GM23338 (cell line): ENCODE measurements at regions not wholly inside any gene's neighbourhood (a gene's known extent, or its start where the extent isn't known, plus 50 kb on each side); places are given as distances from the start of the nearest gene placed in this dataset.

Source experiments
- ATAC-seq: fragments of 200-7000 bp; cut with Tn5 transposase; 3 replicates; pipeline ENCODE4 v1.9.1; 2020
- DNase-seq: peaks from one replicate; pipeline ENCODE4 v3.0.0-alpha.2; 2015; ENCODE audit warnings: low spot score
- H2AFZ ChIP-seq: fragments of 200-600 bp; sonication (generic); 2 replicates; pipeline ENCODE4 v1.8.0; 2016; ENCODE audit warnings: antibody characterized with exemption, mild to moderate bottlenecking, moderate library complexity
- H3F3A ChIP-seq: fragments of 200-600 bp; sonication (generic); replicated peaks from 2 replicates; pipeline ENCODE4 v1.8.0; 2017; ENCODE audit warnings: antibody characterized with exemption, mixed run types, low read depth
- H3K27ac ChIP-seq: fragments of 200-600 bp; sonication (generic); 2 replicates; pipeline ENCODE4 v1.6.1; 2016; ENCODE audit warnings: low read depth
- H3K27me3 ChIP-seq: fragments of 200-600 bp; sonication (generic); 2 replicates; pipeline ENCODE4 v1.8.0; 2016; ENCODE audit warnings: mild to moderate bottlenecking, mixed run types, moderate library complexity; ENCODE audit not compliant: insufficient read depth
- H3K36me3 ChIP-seq: fragments of 200-600 bp; sonication (generic); 2 replicates; pipeline ENCODE4 v1.8.0; 2016; ENCODE audit warnings: mild to moderate bottlenecking; ENCODE audit not compliant: insufficient read depth
- H3K4me1 ChIP-seq: fragments of 200-600 bp; sonication (generic); 2 replicates; pipeline ENCODE4 v1.8.0; 2016; ENCODE audit warnings: mild to moderate bottlenecking, moderate library complexity; ENCODE audit not compliant: insufficient read depth
- H3K4me2 ChIP-seq: fragments of 200-600 bp; sonication (generic); 2 replicates; pipeline ENCODE4 v1.7.1; 2017; ENCODE audit warnings: mixed run types
- H3K4me3 ChIP-seq: fragments of 200-600 bp; sonication (generic); 2 replicates; pipeline ENCODE4 v1.6.1; 2016; ENCODE audit warnings: mixed run types
- H3K79me2 ChIP-seq: fragments of 200-600 bp; sonication (generic); replicated peaks from 2 replicates; pipeline ENCODE4 v1.8.0; 2017; ENCODE audit warnings: mild to moderate bottlenecking; ENCODE audit not compliant: insufficient read depth
- H3K9me2 ChIP-seq: fragments of 200-600 bp; sonication (generic); 2 replicates; pipeline ENCODE4 v1.8.0; 2017; ENCODE audit not compliant: insufficient read depth
- H4K20me1 ChIP-seq: fragments of 200-600 bp; sonication (generic); replicated peaks from 2 replicates; pipeline ENCODE4 v1.8.0; 2017; ENCODE audit warnings: mild to moderate bottlenecking; ENCODE audit not compliant: insufficient read depth
- H3K27ac Mint-ChIP-seq: 2 replicates; pipeline ENCODE4 v1.8.0; 2020; ENCODE audit warnings: inconsistent platforms, mild to moderate bottlenecking, moderate library complexity, mixed read lengths
- H3K27me3 Mint-ChIP-seq: 3 replicates; pipeline ENCODE4 v1.8.0; 2022; ENCODE audit warnings: low read depth, mild to moderate bottlenecking, moderate library complexity, mixed read lengths, inconsistent platforms; ENCODE audit not compliant: insufficient read depth, poor library complexity
- H3K36me3 Mint-ChIP-seq: 3 replicates; pipeline ENCODE4 v1.8.0; 2021; ENCODE audit warnings: low read depth, mild to moderate bottlenecking, inconsistent platforms, moderate library complexity, mixed read lengths
- H3K4me1 Mint-ChIP-seq: 3 replicates; pipeline ENCODE4 v1.8.0; 2020; ENCODE audit warnings: mild to moderate bottlenecking, inconsistent platforms, mixed read lengths
- H3K4me3 Mint-ChIP-seq: 3 replicates; pipeline ENCODE4 v1.8.0; 2021; ENCODE audit warnings: moderate library complexity, mild to moderate bottlenecking, inconsistent platforms, mixed read lengths
- H3K9me3 Mint-ChIP-seq: 3 replicates; pipeline ENCODE4 v1.8.0; 2020; ENCODE audit warnings: moderate library complexity, mild to moderate bottlenecking, inconsistent platforms, mixed read lengths
- CREB1 ChIP-seq: fragments of 250-450 bp; sonication (Bioruptor Pico); IDR thresholded peaks from 2 replicates; pipeline ENCODE4 v1.5.0; 2020; ENCODE audit warnings: low read depth, mild to moderate bottlenecking, moderate library complexity
- CTCF ChIP-seq, 2 experiments: fragments of 200-600 bp in 1 of 2; sonication (generic) in 1 of 2; conservative IDR thresholded peaks; 2 replicates each; pipeline versions ENCODE4 v1.5.1 to v1.6.1; 2016 to 2017; ENCODE audit warnings: antibody characterized with exemption in 2 of 2, low read depth in 2 of 2, mild to moderate bottlenecking in 2 of 2, moderate library complexity in 1 of 2
- ETS1 ChIP-seq: IDR thresholded peaks from 2 replicates; pipeline ENCODE4 v1.6.1; 2016; ENCODE audit warnings: antibody characterized with exemption
- EZH2phosphoT487 ChIP-seq: fragments of 200-600 bp; sonication (generic); IDR thresholded peaks from one replicate; pipeline ENCODE4 v1.8.1; 2018; ENCODE audit warnings: antibody characterized with exemption; ENCODE audit not compliant: unreplicated experiment
- JUNB ChIP-seq: IDR thresholded peaks from one replicate; pipeline ENCODE4 v1.6.1; 2016; ENCODE audit warnings: antibody characterized with exemption; ENCODE audit not compliant: unreplicated experiment
- NANOG ChIP-seq: IDR thresholded peaks from 2 replicates; pipeline ENCODE4 v1.6.1; 2016; ENCODE audit warnings: antibody characterized with exemption, borderline replicate concordance
- POLR2AphosphoS5 ChIP-seq: IDR thresholded peaks from 2 replicates; pipeline ENCODE4 v1.6.1; 2016; ENCODE audit warnings: antibody characterized with exemption, low read depth
- REST ChIP-seq: IDR thresholded peaks from one replicate; pipeline ENCODE4 v1.6.1; 2018; ENCODE audit warnings: antibody characterized with exemption; ENCODE audit not compliant: unreplicated experiment
- STAT1 ChIP-seq: IDR thresholded peaks from one replicate; pipeline ENCODE4 v1.6.1; 2016; ENCODE audit warnings: antibody characterized with exemption; ENCODE audit not compliant: unreplicated experiment
- ZNF114 ChIP-seq: fragments of 250-450 bp; sonication (Bioruptor Pico); IDR thresholded peaks from 2 replicates; pipeline ENCODE4 v1.5.0; 2020; ENCODE audit warnings: mild to moderate bottlenecking, moderate library complexity
- ZNF331 ChIP-seq: fragments of 250-450 bp; sonication (Bioruptor Pico); IDR thresholded peaks from 2 replicates; pipeline ENCODE4 v1.5.0; 2020; ENCODE audit warnings: low read depth, mild to moderate bottlenecking, moderate library complexity

GRCh38 chr7:57367171-57367570 lies 82.8 kb upstream of the ZNF716 start:
- Histone ChIP-seq H3K4me2 (no peak overlapping the region), H3F3A (no peaks in the 10 kb centered on the region), H3K27me3 (no peaks in the 10 kb centered on the region), H3K4me3 (no peak overlapping the region), H4K20me1 (no peaks in the 10 kb centered on the region), H3K9me2 (no peaks in the 10 kb centered on the region), H3K79me2 (no peaks in the 10 kb centered on the region), H2AFZ (no peak overlapping the region), H3K36me3 (0 out of 2 replicates have a peak, but pooled peaks cover 3% of the 10 kb centered on the region), H3K4me1 (no peaks in the 10 kb centered on the region), H3K27ac (no peak overlapping the region)
- H3K9me3 Mint-ChIP-seq: peaks cover 100% of the 10 kb centered on the region
- H3K27me3 Mint-ChIP-seq: peaks cover 6% of the 10 kb centered on the region
- H3K36me3 Mint-ChIP-seq: peaks cover 70% of the 10 kb centered on the region
- no peak for TF ChIP-seq NANOG
- no peak for TF ChIP-seq ZNF331 (CRISPR knock-in tag)
- no peak for TF ChIP-seq JUNB
- TF ChIP-seq ETS1: no peak
- TF ChIP-seq POLR2AphosphoS5: no peak
- TF ChIP-seq CTCF (conservative IDR thresholded peaks at IDR 0.05; ENCODE audit: low read depth in 2 of 2): no peak
- TF ChIP-seq ZNF114: no peak
- TF ChIP-seq CREB1 (CRISPR knock-in tag): no peak
- TF ChIP-seq EZH2phosphoT487: no peak
- no peak for TF ChIP-seq STAT1
- no peak for TF ChIP-seq REST
- no peaks in the 10 kb centered on the region for H3K4me1 Mint-ChIP-seq
- DNase-seq (no peak), ATAC-seq (no peak)
- H3K27ac Mint-ChIP-seq: no peak overlapping the region
- H3K4me3 Mint-ChIP-seq: no peak overlapping the region
